GM10248 (cell line): ENCODE measurements at regions not wholly inside any gene's neighbourhood (a gene's known extent, or its start where the extent isn't known, plus 50 kb on each side); places are given as distances from the start of the nearest gene placed in this dataset.

ENCODE experiments used
- CTCF ChIA-PET: fragments of 300-600 bp; sonication (Branson Sonifier 250); formaldehyde crosslinking; extraction: SDS; loops from one replicate; lab custom pipeline; 2021; ENCODE audit warnings: antibody characterized with exemption; lab: Yijun Ruan, JAX
- POLR2A ChIA-PET: fragments of 350-650 bp; sonication (Branson Sonifier 250); formaldehyde crosslinking; extraction: SDS; loops from one replicate; lab custom pipeline; 2020; ENCODE audit warnings: antibody characterized with exemption; lab: Yijun Ruan, JAX
- DNase-seq: peaks from one replicate; pipeline ENCODE4 v3.0.0; 2012; ENCODE audit errors: extremely low spot score
- TF ChIP-seq, protein P1 (sequence below): IDR thresholded peaks from 2 replicates; pipeline ENCODE4 v1.5.1; 2012; ENCODE audit warnings: mild to moderate bottlenecking, low read depth; ENCODE audit errors: extremely low read depth, missing control alignments, control extremely low read depth

DNA sequence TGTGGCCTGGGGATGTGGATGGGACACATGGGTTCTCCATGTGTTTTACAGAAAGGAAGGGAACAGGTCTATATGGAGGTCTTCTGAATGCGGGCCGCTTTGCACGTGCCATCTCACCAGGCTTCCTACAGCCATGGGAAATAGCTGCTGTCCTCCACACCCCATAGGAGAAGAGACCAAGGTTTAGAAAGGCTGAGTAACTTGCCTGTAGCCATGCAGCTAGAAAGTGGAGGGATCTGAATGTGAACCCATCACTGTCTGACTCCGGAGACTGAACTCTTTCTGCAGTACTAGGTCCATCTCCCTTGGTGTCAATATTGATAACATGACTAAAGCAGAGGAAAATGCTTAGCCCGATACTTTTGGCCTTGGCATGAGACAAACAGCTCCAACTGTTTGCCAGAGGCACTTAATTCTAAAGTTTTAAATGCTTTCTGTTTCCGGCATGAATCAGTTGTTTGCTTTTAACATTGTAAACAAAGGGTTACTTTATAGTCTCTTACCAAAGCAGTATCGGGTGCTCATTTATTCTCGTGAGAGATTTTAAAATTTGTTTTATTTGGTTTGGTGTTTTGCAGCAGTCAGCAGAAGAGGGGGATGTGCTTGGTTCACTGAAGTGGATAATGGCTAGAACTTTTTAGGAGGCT is 64.8 kb upstream of the LOXL4 start:
- POLR2A ChIA-PET = no interaction called here
- TF ChIP-seq, protein P1, sequence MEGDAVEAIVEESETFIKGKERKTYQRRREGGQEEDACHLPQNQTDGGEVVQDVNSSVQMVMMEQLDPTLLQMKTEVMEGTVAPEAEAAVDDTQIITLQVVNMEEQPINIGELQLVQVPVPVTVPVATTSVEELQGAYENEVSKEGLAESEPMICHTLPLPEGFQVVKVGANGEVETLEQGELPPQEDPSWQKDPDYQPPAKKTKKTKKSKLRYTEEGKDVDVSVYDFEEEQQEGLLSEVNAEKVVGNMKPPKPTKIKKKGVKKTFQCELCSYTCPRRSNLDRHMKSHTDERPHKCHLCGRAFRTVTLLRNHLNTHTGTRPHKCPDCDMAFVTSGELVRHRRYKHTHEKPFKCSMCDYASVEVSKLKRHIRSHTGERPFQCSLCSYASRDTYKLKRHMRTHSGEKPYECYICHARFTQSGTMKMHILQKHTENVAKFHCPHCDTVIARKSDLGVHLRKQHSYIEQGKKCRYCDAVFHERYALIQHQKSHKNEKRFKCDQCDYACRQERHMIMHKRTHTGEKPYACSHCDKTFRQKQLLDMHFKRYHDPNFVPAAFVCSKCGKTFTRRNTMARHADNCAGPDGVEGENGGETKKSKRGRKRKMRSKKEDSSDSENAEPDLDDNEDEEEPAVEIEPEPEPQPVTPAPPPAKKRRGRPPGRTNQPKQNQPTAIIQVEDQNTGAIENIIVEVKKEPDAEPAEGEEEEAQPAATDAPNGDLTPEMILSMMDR = no peak
- CTCF ChIA-PET = interaction anchor here (1.0 to 2.1 kb wide), 2 partner anchors 9 to 162 kb away, joined by 3 to 10 read pairs; no protein-coding TSS in a partner anchor
- DNase-seq = no peak

DNA sequence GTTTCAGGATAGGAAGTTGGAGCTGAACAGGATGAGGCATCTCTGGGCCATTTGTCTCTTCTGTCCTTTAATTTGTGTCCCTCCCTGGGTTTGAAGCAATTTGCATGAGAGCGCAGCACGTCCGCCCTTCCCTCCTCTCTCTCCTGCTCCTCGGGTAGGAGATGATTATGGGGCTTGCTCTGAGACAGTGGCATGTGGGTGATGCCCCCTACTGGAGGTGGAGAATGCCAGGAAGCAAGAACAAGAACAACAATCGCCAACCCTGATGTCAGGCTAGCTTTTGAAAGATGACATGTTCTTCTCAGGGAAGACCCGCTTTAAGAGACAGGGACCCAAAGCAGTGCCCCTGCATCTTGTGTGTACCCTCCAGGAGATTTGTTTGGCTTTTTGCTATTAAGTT is 63.9 kb upstream of the LOXL4 start:
- ChIA-PET POLR2A (no interaction called here), CTCF (interaction anchor here (0.9 to 2.1 kb wide), 3 partner anchors 70 to 161 kb away, joined by 3 to 10 read pairs (median 3); no protein-coding TSS in a partner anchor)
- no peak for DNase-seq
- TF ChIP-seq, protein P1 = peak; percentile 16

DNA sequence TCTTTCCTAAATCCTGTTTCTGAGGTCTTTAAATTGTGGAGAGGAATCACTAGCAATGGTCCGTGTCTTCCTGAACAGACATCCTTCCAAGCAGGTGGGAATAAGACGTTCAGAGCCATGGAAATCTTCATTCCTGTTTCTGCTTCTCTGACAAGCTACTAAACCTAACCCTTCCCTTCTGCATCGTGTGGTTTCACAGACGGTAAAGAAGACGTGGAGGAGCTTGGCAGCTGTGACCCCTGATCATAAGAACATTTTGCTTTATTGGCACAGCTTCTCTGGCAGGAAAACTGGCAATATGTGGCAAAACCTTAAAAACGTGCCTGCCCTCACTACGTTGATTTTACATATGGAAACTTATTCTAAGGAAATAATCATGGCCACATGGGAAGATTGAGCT is 63.0 kb upstream of the LOXL4 start:
- CTCF ChIA-PET = interaction anchor here (1.1 to 2.1 kb wide), 3 partner anchors 22 to 160 kb away, joined by 3 to 10 read pairs (median 4); no protein-coding TSS in a partner anchor
- TF ChIP-seq, protein P1 = no peak
- no peak for DNase-seq
- POLR2A ChIA-PET = no interaction called here

DNA sequence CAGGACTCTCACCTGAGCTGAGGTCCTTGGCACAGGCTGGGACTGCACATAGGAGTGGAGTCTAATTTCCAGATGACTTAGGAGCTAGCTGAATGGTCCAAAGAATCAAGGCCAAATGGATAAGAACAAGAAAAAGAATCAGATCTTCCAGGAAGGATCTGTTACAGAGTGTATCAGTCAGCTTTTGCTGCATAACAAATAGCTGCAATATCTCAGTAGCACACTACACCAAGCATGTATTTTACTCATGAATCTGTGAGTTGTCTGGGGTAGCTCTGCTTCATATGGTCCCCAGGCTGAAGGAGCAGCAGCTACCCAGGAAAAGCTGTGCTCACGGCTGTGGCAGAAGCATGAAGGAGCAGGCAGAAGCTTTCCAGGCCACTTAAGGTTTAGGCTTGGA is 60.6 kb upstream of the LOXL4 start:
- TF ChIP-seq, protein P1 = no peak
- DNase-seq = no peak
- ChIA-PET POLR2A (no interaction called here), CTCF (interaction anchor here (0.8 to 1.3 kb wide), 3 partner anchors 10 to 23 kb away, joined by 3 to 5 read pairs (median 4); no protein-coding TSS in a partner anchor)

DNA sequence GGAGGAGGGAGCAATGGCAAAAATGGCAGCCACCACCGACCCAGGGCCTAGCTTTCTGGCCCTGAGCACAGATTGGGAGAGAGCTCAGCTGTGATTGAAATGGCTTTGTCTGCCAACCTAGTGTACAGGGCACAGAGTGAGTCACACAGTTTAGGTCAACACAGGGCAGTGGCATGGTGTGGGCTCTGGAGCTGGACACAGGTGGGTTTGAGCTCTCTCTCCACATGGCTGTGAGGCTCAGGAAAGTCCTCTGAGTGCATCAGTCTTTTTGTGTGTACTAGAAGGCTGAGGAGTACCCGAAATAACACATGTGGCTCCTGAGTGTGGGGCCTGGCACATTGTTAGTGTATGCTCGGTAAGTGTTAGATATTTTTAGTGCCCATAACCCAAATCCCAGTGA is 60.2 kb upstream of the LOXL4 start:
- DNase-seq = no peak
- POLR2A ChIA-PET = no interaction called here
- CTCF ChIA-PET = interaction anchor here (1.0 to 1.4 kb wide), 4 partner anchors 10 to 23 kb away, joined by 3 to 5 read pairs (median 4); no protein-coding TSS in a partner anchor
- TF ChIP-seq, protein P1 = no peak

DNA sequence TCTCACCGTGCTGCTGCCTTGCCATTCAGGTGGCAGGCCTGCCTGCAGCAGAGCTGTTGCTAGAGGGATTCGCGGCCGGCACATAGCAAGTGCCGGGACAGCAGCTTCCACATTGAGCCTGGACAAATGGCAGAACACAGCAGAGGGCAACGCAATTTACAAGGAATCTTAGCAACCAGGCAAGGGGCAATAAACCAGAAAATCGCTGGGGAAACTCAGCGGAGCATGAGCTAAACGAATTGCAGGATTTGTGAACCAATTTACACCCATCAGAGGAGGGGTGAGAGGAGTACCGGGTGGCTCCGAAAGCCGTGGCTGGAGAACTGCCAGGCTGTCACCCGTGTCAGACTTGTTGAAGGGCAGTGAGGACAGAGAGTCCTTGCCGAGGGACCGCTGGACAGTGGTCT is 58.6 kb upstream of the LOXL4 start:
- no peak for DNase-seq
- TF ChIP-seq, protein P1 = no peak
- ChIA-PET CTCF (interaction anchor here (0.7 to 2.4 kb wide), 6 partner anchors 9 to 535 kb away, joined by 3 to 9 read pairs (median 3); no protein-coding TSS in a partner anchor), POLR2A (no interaction called here)
